GM21529 (cell line): ENCODE measurements at regions not wholly inside any gene's neighbourhood (a gene's known extent, or its start where the extent isn't known, plus 50 kb on each side); places are given as distances from the start of the nearest gene placed in this dataset.

Experiments used
- ATAC-seq: cut with Tn5 transposase; IDR thresholded peaks from one replicate; pipeline ENCODE4 v1.9.1; 2021; ENCODE audit not compliant: unreplicated experiment

- ATAC-seq, result no peak
Measured at GRCh38 chr6:6518631-6519427, 69.7 kb upstream of the LY86 start.

GRCh38 chr6:6521961-6522482 is 66.5 kb upstream of the LY86 start:
- no peak for ATAC-seq

GRCh38 chr6:6522709-6523108 is 65.8 kb upstream of the LY86 start:
- no peak for ATAC-seq

GRCh38 chr6:6524951-6525350 is 63.6 kb upstream of the LY86 start:
- ATAC-seq, result no peak

GRCh38 chr6:6525933-6526332 is 62.6 kb upstream of the LY86 start:
- no peak for ATAC-seq

- ATAC-seq, result no peak
Measured at GRCh38 chr6:6529275-6529674, 59.2 kb upstream of the LY86 start.

- ATAC-seq, result no peak
Measured at GRCh38 chr6:6533176-6533575, 55.3 kb upstream of the LY86 start.

GRCh38 chr6:6534399-6534798 is 54.1 kb upstream of the LY86 start:
- no peak for ATAC-seq

GRCh38 chr6:6537488-6538260 is 50.8 kb upstream of the LY86 start:
- no peak for ATAC-seq

- no peak for ATAC-seq
Measured at GRCh38 chr6:6538261-6538660, 50.3 kb upstream of the LY86 start.
